ENCODE measurements at regions not wholly inside any gene's neighbourhood (a gene's known extent, or its start where the extent isn't known, plus 50 kb on each side); places are given as distances from the start of the nearest gene placed in this dataset.
A peak's percentile ranks its signal among the peaks of the same experiment; 100 is the strongest.

DNA sequence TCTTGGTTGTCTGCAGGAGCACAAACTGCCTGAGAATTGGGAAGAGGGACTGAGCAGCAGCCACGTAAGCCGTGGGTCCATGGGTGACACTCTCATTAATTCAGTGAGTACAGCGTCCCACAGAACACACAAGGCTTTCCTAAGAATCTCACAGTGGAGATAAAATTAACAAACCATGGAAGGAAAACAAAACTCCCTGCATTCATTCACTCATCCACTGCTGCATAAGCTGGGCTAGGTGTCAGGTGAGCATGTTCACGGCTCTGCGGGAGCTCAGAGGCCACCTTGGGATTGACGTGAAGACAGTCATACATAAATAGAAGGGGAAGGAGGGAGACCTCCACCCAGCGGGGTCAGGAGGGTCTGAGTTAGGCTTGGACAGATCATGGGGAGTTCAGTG is 1442.7 kb downstream of the TBC1D22A start:
- DNase-seq, result no peak
- Mint-ChIP-seq H3K4me1 (no peaks in the 10 kb centered on the region), H3K4me3 (no peak overlapping the region), H3K9me3 (no peaks in the 10 kb centered on the region), H3K27ac (no peak overlapping the region), H3K27me3 (peaks cover 4% of the 10 kb centered on the region)
- ATAC-seq, result no peak

DNA sequence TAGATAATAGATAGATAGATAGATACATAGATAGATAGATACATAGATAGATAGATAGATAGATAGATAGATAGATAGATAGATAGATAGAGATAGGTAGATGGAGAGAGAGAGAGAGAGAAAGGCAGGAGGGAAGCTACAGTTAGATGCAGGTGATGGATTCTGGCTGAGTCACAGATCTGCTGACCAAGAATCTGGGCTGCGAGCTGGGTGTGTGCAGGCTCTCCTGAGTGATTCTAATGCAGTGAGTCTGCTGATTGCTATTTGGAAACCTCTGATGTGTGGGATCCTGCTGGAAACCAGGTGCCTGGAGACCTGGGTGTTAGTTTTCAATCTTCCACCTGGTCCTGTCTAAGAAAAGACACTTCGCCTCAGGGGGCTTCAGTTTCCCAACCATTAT is 1441.8 kb downstream of the TBC1D22A start:
- ATAC-seq, result no peak
- H3K9me3 Mint-ChIP-seq, result no peaks in the 10 kb centered on the region
- no peaks in the 10 kb centered on the region for H3K4me1 Mint-ChIP-seq
- H3K27me3 Mint-ChIP-seq, result no peaks in the 10 kb centered on the region
- no peak overlapping the region for H3K27ac Mint-ChIP-seq
- H3K4me3 Mint-ChIP-seq, result no peak overlapping the region
- DNase-seq, result no peak

DNA sequence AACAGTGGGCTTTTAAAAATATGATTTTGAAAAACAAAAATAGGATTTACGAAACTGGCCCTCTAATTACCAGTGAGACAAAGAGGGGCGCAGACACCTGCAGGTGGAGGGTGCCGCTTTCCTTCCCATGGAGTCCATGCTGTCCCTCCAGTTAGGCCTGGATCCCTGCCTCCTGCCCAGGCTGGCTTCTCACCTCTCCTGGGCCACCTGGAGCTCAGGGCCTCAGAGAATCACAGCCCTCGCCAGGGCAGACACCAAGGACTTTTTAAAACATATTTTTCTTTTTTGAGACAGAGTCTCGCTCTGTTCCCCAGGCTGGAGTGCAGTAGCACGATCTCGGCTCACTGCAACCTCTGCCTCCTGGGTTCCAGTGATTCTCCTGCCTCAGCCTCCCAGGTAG is 1437.2 kb downstream of the TBC1D22A start:
- H3K27me3 Mint-ChIP-seq, result peaks cover 24% of the 10 kb centered on the region
- DNase-seq, result no peak
- no peak overlapping the region for H3K27ac Mint-ChIP-seq
- H3K9me3 Mint-ChIP-seq, result peaks cover 0 to 8% of the 10 kb centered on the region in 2 donors
- no peak for ATAC-seq
- H3K4me1 Mint-ChIP-seq, result peaks cover 6% of the 10 kb centered on the region
- H3K4me3 Mint-ChIP-seq, result no peak overlapping the region

DNA sequence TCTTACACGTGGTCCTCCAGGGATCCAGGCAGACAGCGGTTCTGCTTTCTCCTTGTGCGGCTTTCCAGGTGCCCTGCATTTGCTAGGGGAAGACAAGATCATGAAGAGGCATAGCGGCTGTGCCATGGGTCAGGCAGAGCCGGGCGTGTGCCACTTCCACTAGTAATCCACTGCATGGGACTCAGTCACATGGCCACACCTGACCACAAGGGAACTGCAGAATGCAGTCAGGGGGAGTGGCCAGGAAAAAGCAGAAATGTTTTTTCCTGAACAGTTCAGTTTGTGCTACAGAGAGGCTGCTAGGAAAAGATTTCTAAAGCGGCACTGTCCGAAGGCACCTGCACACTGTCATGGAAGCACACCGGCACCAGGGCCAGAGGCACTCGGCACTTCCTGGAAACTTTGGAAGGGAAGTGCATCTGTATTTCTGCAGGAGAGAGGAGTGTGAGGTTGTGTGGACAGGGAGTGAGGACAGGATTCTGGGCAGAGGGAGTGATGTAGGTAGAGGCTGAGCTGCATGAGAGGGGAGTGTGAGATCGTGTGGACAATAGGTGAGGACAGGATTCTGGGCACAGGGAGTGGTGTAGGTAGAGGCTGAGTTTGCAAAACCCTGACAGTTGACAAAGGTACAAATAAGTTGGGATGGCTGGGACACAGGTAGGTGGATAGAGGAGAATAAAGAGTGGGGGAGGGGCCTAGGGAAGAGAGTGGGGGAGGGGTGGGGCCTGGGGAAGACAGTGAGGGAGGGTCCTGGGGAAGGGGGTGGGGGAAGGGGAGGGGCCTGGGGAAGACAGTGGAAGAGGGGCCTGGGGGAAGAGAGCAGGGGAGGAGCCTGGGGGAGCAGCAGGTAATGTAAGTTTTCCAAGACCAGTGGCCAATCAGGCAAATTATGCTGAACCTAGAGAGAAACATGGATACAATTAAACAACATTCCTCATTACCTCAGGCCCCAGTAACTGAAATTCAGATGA is 1436.3 kb downstream of the TBC1D22A start:
- ATAC-seq, result no peak
- H3K27ac Mint-ChIP-seq, result peak overlapping the region in 1 of 2 donors; percentile 37
- no peak for DNase-seq
- peaks cover 24% of the 10 kb centered on the region for H3K27me3 Mint-ChIP-seq
- no peak overlapping the region for H3K4me3 Mint-ChIP-seq
- H3K4me1 Mint-ChIP-seq, result peaks cover 6% of the 10 kb centered on the region
- peaks cover 0 to 9% of the 10 kb centered on the region in 2 donors for H3K9me3 Mint-ChIP-seq

DNA sequence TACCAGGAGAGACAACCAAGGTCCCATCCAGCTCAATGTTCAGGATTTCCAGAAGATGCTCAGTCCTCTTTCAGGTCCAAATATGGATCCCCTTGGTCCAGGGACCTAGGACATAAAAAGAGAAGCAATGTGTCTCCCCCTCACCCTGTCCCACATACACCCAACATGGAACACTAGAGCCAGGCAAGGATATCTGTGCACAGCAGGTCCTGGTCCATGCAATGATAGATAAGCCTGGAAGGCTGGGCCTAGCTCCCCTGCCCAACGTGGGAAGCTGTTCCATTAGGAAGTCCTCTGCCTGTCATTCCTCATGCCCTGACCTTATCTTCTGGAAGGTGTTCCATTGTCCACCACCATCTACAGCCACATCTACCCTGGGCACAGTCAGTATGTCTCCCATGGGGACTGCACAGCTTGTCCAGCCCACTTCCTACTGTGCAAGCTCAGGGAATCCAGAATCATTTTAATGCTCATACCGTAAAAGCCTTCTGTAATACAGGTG is 1434.8 kb downstream of the TBC1D22A start:
- H3K9me3 Mint-ChIP-seq, result peaks cover 0 to 22% of the 10 kb centered on the region in 2 donors
- DNase-seq (no peak), ATAC-seq (no peak)
- H3K27me3 Mint-ChIP-seq, result peaks cover 24% of the 10 kb centered on the region
- no peak overlapping the region for H3K4me3 Mint-ChIP-seq
- no peak overlapping the region for H3K27ac Mint-ChIP-seq
- H3K4me1 Mint-ChIP-seq, result peaks cover 6% of the 10 kb centered on the region

DNA sequence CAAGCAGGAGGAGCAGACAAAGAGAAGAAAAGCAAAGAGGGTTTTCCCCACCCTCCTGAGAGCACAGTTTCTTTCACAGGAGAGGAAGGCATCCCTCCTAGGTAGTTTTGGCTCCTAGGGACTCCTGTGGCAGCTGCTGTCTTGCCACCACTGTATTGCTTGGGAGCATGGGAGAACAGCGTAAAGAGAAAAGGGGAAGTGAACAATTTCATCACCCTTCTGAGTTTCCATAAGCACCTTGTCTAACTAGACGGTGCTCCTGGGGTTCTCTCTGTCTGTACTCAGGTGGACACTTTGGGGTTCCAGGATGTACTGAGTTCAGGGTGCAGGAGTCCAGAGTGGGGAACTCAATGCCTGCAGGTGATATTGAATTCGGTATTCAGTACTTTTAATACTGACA is 1430.5 kb downstream of the TBC1D22A start:
- H3K27ac Mint-ChIP-seq, result no peak overlapping the region
- H3K27me3 Mint-ChIP-seq, result peaks cover 11% of the 10 kb centered on the region
- no peak overlapping the region for H3K4me3 Mint-ChIP-seq
- ATAC-seq (no peak), DNase-seq (no peak)
- peaks cover 11 to 27% of the 10 kb centered on the region in 2 donors for H3K9me3 Mint-ChIP-seq
- H3K4me1 Mint-ChIP-seq, result peaks cover 7% of the 10 kb centered on the region

DNA sequence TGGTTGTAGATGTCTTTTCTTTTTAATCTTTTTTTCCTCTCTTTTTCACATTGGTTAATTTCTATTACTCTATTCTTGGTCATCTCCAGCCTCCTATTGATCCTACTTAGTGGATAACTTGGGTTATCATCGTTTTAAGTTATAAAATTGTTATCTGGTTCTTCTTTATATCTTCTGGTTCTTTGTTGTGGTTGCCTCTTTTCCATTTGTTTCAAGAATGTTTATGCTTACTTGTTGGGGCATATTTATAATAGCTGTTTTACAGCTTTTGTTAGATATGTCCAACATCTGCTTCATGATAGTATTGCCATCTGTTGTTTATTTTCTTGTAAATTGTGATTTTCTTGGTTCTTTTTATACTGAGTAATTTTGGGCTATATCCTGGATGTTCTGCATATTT is 1429.6 kb downstream of the TBC1D22A start:
- H3K9me3 Mint-ChIP-seq, result peaks cover 11 to 27% of the 10 kb centered on the region in 2 donors
- H3K4me3 Mint-ChIP-seq, result no peak overlapping the region
- H3K27me3 Mint-ChIP-seq, result peaks cover 2% of the 10 kb centered on the region
- no peak overlapping the region for H3K27ac Mint-ChIP-seq
- DNase-seq (no peak), ATAC-seq (no peak)
- H3K4me1 Mint-ChIP-seq, result peaks cover 7% of the 10 kb centered on the region

DNA sequence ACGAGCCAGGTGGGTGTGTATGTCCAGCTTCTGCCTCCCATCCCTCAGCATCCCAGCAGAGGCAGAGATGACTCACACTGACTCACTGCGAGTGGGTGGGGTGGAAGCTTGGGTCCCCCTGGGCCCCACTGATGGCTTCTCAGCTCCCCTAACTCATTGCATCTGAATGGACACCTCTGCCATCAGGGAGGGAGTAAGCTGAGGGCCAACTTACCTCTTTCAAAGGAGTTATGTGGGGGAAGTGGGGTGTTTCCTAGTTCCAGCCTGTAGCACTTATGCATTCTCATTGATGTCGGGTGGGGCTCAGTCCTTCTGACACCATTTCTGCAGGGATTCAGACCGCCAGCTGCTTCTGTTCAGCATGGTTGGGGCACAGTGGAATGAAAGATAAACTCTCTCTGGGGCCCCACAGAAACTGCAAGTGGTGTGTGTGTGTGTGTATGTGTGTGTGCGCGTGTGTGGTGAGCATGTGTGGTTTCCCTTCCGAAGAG is 1425.8 kb downstream of the TBC1D22A start:
- Mint-ChIP-seq H3K4me1 (peaks cover 7% of the 10 kb centered on the region), H3K27ac (no peak overlapping the region), H3K27me3 (no peaks in the 10 kb centered on the region), H3K4me3 (no peak overlapping the region), H3K9me3 (peaks cover 11 to 16% of the 10 kb centered on the region in 2 donors)
- no peak for DNase-seq
- ATAC-seq, result no peak

DNA sequence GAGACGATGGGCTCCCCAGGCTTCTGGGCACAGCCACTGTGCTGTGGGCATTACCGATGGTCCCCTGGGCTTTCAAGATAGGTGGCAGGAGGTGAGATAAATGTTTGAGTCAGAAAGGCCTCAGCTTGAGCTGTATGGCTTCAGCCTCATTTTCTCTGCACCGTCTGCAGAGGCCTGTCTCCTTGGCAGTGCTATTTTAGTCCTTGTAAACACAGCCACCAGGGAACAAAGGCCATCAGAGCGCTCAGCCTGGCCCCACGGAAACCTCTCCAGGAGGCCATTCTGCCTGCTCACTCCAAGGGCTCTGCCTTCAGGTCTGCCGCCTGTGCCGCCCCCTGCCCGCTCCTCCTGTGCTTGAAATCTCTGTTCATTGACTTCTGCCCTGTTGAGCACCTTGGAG is 1424.9 kb downstream of the TBC1D22A start:
- Mint-ChIP-seq H3K9me3 (peaks cover 7 to 11% of the 10 kb centered on the region in 2 donors), H3K27me3 (no peaks in the 10 kb centered on the region), H3K27ac (no peak overlapping the region), H3K4me3 (no peak overlapping the region), H3K4me1 (peaks cover 7% of the 10 kb centered on the region)
- DNase-seq, result no peak
- ATAC-seq, result no peak

DNA sequence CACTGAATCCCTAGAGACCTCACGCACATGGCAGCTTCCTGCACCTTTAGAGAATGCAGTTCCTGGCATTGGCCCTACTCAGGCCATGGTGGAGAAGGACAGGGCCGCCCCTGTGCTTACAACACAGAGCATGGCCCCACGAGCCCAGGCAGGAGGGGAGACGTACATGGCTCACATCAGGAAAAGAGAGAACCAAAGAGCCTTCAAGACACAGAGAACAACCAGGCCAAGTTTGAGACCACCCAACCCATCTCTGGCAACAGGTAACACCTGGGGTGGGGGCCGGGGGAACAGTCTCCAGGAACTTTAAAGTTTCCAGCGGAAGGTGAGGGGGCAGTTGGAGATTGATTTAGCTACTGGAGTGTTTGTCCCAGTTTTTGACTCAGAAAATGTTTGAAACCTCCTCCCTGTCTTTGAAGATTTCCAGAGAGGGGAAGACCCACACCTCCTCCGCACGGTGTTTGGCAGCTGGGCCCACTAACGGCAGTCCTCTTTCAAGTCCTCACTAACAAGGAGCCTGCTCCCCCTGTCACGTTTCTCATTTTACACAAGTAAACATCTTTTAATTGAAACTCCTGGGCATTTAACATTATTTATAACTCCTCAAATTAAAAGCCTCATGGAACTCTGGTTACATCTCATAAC is 1423.8 kb downstream of the TBC1D22A start:
- DNase-seq (no peak), ATAC-seq (no peak)
- no peaks in the 10 kb centered on the region for H3K27me3 Mint-ChIP-seq
- peaks cover 7% of the 10 kb centered on the region for H3K4me1 Mint-ChIP-seq
- H3K9me3 Mint-ChIP-seq, result peaks cover 0 to 1% of the 10 kb centered on the region in 2 donors
- H3K27ac Mint-ChIP-seq, result no peak overlapping the region
- H3K4me3 Mint-ChIP-seq, result no peak overlapping the region

DNA sequence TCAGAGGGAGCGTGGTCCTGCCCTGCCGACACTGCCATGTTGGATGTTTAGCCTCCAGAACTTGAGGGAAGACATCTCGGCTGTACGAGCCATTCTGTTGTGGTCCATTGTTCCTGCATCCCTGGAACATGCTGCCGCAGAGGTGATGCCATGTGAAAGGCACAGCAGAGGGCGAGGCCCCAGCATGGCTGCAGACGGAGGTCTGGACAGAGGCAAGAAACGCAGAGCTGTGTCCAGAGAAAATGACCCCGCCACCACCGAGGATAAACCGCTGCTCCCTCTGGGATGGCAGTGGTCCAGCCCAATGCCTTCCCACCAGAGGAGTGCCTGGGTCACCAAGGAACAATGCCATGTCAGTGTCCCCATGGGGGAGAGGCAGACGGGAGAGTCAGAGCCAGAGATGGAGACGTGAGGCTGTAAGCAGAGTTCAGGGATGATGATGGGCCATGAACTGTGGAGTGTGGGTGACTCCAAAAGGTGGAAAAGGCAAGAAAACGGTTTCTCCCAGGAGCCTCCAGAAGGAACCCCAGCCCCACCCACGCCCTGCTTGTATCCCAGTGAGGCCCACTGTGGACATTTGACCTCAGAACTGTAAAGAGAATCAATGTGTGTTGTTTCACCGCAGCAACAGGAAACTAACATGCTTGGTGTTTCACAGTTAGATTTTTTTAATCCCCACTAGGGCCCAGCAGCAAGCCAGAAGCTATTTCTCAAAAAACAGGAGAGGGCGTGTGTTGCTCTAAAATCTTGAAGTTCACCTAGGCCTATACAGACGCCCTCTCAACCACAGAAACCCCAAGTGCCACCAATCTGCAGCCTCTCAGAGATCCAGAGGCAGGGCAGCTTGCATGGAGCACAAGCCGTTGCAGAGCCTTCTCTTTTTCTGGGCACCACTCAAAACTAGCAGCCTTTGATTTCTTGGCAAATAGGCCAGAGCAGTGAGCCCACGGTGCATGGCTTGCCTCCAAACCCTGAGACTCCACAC is 1422.9 kb downstream of the TBC1D22A start:
- no peak overlapping the region for H3K4me3 Mint-ChIP-seq
- DNase-seq (no peak), ATAC-seq (no peak)
- no peaks in the 10 kb centered on the region for H3K9me3 Mint-ChIP-seq
- peaks cover 7% of the 10 kb centered on the region for H3K4me1 Mint-ChIP-seq
- H3K27ac Mint-ChIP-seq, result no peak overlapping the region
- H3K27me3 Mint-ChIP-seq, result no peaks in the 10 kb centered on the region

DNA sequence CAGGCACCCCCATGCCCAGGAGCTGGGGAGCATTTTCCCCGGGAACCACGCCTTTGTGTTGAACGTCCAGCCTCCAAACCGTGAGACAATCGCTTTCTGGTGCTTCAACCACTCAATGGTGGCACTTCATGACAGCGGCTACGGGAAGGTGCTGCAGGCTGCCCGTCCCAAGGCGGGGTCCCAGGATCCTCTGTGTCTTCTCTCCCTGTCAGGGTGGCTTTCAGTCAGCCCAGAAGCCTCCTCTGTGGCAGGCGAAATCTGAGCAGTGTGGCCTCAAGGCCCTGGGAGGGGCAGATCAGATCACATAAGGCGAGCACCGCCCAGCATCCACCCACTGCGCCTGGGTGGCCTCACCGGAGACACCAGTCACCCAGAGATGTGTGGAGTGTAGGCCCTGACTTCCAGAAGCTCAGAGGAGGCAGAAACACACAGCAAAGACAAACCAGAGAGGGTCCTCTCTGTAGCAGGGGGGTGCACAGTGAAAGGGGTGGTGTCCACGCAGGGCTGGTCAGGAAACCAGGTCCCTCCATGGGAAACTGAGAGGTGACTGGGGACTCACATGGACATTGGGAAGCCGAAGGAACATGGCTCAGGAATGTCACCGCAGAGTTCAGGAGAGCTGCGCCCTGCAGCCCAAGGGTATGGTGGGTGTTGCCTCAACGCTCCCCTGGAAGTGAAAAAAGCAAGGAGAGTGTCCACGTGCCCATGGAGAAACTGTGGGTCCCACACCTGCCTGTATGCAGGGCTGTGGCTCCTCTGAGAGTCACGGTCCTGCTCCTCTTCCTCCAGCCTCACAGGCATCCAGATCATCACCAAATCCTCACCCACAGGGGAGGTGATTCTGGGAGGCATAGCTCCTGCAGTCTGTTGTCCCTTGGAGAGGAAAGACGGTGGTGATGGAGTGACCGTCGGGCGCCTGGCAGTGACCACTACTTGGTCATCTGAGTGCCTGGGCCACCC is 1420.7 kb downstream of the TBC1D22A start:
- Mint-ChIP-seq H3K4me3 (no peak overlapping the region), H3K4me1 (peaks cover 1% of the 10 kb centered on the region), H3K9me3 (no peaks in the 10 kb centered on the region), H3K27me3 (no peaks in the 10 kb centered on the region), H3K27ac (peak overlapping the region in 1 of 2 donors; percentile 44)
- DNase-seq (no peak), ATAC-seq (no peak)

DNA sequence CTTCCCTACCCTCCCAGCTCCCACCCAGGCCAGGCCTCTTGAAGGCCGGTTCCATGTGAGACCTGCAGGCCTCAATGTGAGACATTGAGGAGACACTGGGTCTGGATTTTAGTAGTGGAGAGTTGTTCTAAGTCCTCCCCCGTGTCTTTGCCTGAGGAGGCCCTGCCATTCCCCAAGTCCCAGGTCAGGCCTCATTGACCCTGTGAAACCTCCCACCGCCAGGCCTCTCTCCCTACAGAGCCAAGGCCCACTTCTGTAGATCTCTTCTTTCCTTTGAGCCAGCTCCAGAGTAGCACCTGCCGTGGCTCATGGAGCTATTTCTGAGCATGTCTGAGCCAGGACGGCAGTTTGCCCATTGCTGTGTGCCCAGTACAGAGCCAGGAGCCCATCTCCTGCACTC is 1419.6 kb downstream of the TBC1D22A start:
- Mint-ChIP-seq H3K27me3 (no peaks in the 10 kb centered on the region), H3K4me1 (no peaks in the 10 kb centered on the region), H3K9me3 (no peaks in the 10 kb centered on the region), H3K4me3 (no peak overlapping the region), H3K27ac (no peak overlapping the region)
- no peak for DNase-seq
- ATAC-seq, result no peak

DNA sequence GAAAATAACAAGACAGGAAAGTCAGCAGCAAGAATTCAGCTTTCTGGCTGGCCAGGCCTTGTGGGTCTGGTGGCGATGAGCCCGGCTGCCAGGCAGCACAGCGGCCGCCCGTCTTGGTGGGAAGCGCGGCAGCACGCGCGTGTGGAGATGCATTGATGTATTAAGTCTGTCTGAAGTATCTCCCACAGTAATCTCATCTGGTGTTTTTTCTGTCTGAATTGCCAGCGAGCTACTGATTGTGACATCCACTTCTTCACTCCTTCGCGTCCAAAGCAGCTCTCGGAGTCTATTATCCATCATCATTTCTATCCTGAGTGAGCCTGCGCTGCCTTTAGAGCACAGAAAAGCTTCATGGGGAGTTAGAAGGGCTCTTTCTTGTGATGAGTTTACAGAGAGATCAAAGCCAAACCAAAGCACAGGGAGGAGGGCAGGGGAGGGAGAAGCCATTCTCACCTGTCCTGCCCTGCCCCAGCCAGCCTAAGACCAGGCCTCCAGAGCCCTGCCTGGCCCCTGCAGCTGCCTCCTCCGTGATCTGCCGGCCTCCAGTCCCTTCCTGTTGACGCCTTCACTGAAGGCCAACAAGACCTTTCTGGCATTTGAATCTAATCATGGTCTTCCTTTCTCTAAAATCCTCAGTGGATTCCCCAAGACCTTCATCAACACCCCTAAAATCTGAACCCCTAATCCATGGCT is 1419.0 kb downstream of the TBC1D22A start:
- Mint-ChIP-seq H3K4me3 (no peak overlapping the region), H3K27me3 (no peaks in the 10 kb centered on the region), H3K27ac (peak overlapping the region in 1 of 2 donors; percentile 21), H3K4me1 (no peaks in the 10 kb centered on the region), H3K9me3 (no peaks in the 10 kb centered on the region)
- ATAC-seq (no peak), DNase-seq (no peak)

Data from stimulated activated naive CD8-positive, alpha-beta T cell treated with anti-CD3 and anti-CD28 coated beads, Interleukin-15, amount 100 ng/mL, for 72 hours (primary cell).